HG03575 (cell line): ENCODE measurements at regions not wholly inside any gene's neighbourhood (a gene's known extent, or its start where the extent isn't known, plus 50 kb on each side); places are given as distances from the start of the nearest gene placed in this dataset.
"Not testable (repeated sequence)": the region's sequence is repeated elsewhere in the genome, so short reads cannot be mapped to it uniquely, and the experiment has no call there.

Source experiments
- ATAC-seq: cut with Tn5 transposase; IDR thresholded peaks from one replicate; pipeline ENCODE4 v1.9.1; 2021; ENCODE audit not compliant: unreplicated experiment, insufficient number of reproducible peaks, low FRiP score; ENCODE audit errors: extremely low read depth

- not testable (repeated sequence) for ATAC-seq
These were observed 277.3 kb downstream of the CYRIA start for GRCh38 chr2:16388199-16388830.

- ATAC-seq = no peak
These were observed 278.1 kb downstream of the CYRIA start for GRCh38 chr2:16387461-16387984.

GRCh38 chr2:16386431-16386830 is 279.2 kb downstream of the CYRIA start:
- ATAC-seq = no peak

DNA sequence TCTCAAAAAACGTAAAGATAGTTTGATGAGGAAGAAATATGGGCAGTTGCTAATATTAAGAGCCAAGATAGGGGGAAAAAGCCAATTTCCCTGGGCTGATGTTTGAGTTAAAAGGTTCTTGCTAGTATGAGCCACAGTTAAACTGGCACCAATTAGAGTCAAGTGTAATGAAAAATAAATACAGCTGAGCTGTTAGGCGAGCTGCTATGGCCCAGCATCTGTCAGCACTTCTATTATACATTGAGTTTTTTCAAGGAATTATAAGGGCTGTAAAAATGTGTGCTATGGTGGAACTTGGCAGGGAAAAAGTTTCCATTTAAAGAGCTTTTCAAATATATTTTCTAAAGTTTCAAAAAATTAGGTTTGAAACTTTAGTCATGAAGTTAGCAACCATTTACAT is 279.6 kb downstream of the CYRIA start:
- ATAC-seq = no peak

GRCh38 chr2:16385341-16385740 is 280.3 kb downstream of the CYRIA start:
- ATAC-seq = no peak

DNA sequence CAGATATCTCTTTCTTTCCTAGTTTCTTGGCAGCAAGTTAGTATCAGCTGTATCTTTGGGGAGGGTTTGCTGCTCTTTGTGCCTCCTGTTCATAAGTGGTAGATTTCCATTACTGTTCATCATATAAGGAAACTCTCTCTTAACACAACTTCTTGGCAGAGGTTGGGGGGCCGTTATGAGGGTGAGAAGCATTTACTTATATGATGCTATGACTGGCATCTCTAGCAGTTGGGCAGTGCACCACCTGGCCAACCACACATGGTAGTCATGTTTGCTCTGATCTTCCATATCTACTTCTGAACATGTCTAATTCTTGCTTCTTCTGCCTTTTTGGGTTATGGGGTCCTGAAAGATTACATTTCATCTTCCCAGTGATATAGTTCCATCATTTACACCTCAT is 282.2 kb downstream of the CYRIA start:
- no peak for ATAC-seq

DNA sequence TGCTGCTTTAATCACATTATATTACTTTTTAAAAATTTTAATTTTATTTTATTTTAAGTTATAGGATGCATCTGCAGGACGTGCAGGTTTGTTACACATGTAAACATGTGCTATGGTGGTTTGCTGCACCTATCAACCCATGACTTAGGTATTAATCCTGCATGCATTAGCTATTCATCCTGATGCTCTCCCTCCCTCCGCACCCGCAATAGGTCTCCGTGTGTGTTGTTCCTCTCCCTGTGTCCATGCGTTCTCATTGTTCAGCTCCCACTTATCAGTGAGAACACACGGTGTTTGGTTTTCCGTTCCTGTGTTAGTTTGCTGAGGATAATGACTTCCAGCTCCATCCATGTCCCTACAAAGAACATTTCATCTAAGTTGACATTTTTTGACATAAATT is 283.2 kb downstream of the CYRIA start:
- no peak for ATAC-seq

GRCh38 chr2:16381511-16381910 is 284.1 kb downstream of the CYRIA start:
- no peak for ATAC-seq

GRCh38 chr2:16379901-16380300 is 285.7 kb downstream of the CYRIA start:
- not testable (repeated sequence) for ATAC-seq

DNA sequence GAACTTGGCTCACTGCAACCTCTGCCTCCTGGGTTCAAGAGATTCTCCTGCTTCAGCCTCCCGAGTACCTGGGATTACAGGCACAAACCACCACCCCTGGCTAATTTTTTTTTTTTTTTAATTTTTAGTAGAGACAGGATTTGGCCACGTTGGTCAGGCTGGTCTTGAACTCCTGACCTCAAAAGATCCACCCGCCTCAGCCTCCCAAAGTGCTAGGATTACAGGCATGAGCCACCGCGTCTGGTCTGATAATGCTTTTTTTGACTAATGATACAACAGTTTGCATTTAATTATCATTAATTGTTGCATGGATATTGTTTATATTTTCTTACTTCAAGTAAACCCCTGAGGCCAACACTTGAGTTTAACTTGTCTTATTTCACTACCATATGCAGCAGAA is 286.6 kb downstream of the CYRIA start:
- ATAC-seq = not testable (repeated sequence)

- no peak for ATAC-seq
These were observed 287.6 kb downstream of the CYRIA start for GRCh38 chr2:16378031-16378430.

- ATAC-seq = no peak
These were observed 289.7 kb downstream of the CYRIA start for GRCh38 chr2:16375981-16376380.

DNA sequence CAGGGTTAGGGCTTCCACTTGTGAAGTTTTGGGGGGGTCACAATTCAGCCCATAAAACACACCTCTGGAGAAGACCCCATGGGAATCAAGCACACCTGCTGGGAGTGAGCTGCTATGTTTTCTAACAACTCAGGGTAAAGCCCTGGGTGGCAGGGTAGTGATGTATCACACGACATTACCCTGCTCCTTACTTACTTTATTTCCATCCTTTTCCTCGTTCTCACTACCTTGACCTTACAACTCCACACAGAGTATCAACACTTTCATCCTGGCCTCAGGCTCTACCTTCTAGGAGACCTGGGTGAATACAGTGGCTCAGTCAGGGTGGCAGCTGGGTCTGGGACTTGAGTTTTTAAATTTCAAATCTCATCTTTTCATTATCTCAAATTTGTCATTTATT is 290.3 kb downstream of the CYRIA start:
- ATAC-seq = no peak

GRCh38 chr2:16374671-16375070 is 291.0 kb downstream of the CYRIA start:
- ATAC-seq = no peak

GRCh38 chr2:16373341-16373740 is 292.3 kb downstream of the CYRIA start:
- no peak for ATAC-seq

GRCh38 chr2:16371751-16372150 is 293.9 kb downstream of the CYRIA start:
- ATAC-seq = no peak

DNA sequence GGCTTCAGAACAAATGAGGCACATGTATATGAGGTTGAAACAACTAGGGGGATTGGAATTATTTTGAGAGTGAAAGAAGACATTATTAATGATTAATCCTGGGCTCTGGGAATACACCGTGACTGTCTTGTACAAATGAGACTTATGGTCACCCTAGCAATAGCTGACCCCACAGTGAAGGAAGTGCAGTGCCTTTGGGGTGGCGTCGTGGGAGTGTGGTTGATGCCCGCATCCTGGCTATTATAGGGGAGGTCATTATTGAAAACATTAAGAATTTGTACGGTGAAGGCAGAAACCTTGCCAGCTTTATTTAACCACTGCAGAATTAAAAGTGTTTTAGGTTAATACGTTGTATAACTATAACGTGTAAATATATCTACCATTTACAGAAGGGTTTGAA is 296.7 kb downstream of the CYRIA start:
- ATAC-seq = no peak

DNA sequence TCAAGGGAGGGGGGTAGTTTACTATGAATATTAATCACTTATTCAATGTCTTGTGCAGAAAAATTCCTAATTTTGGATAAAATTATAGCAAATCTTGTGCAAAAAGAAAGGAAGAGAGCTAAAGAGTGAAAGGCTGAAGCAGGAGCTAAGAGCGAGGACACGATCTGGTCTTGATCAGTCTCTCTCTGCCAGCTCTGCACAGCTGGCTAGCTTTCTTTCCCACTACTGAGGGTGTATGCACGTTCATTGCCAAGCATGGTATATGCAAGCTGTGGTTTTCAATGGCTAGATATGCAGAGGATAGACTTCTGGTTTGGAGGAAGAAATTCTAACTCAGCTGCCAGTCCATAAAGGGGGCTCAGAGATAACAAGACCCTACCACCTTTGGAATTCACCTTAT is 297.3 kb downstream of the CYRIA start:
- no peak for ATAC-seq

- no peak for ATAC-seq
These were observed 300.3 kb downstream of the CYRIA start for GRCh38 chr2:16365366-16365765.

DNA sequence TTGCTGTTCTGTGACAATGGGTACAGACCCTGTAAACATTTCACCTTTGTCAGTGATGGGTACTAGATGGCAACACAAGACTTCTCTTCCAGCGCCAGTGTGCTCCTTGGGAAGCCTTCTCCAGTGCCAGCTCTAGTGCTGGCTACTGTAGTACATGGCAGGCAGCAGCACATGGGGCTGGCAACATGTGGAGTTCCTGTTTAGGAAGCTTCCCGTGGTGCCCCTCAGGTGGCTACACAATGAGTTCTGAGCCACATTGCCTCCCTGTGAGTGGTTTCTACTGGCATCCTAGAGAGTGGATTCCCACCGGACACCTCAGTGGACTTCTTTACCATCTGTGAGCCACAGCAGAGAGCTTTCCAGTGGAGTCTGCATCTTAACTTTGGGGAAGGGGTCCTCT is 302.1 kb downstream of the CYRIA start:
- ATAC-seq = no peak

DNA sequence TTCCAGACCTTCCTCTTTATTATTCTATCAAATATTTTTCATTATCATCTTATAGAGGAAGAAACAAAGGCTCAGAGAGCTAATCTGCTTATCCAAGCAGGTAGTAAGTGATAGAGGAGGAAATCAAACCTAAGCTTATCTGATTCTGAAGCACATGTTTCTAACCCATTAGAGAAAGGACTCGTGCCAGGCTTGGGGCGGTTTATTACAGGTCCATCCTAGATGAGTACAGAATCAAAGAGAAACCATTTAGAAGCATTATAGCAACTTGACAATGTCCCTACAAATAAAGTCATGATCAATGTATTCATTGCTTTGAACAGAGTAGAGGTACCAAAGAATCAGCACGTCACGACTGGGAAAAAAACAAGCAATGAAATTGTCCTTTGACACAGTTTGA is 303.0 kb downstream of the CYRIA start:
- no peak for ATAC-seq
